Body of pancreas (tissue), 4 donors: ENCODE measurements at regions not wholly inside any gene's neighbourhood (a gene's known extent, or its start where the extent isn't known, plus 50 kb on each side); places are given as distances from the start of the nearest gene placed in this dataset.

Source experiments
- ATAC-seq: fragments of 150-250 bp; one replicate; pipeline ENCODE4 v1.9.1; 2016
- DNase-seq, 4 donors: peaks; one replicate each; pipeline ENCODE4 v3.0.0-alpha.2; 2019
- H3K27ac ChIP-seq, 4 donors: fragments of 200-600 bp; sonication (generic); 1 replicate in 3 of 4; 2 replicates in 1 of 4; pipeline versions ENCODE4 v1.5.1 to v1.6.1; 2016 to 2019; ENCODE audit warnings: mild to moderate bottlenecking in 1 of 4, mixed read lengths in 1 of 4, moderate library complexity in 1 of 4
- H3K27me3 ChIP-seq, 2 donors: fragments of 200-600 bp; sonication (generic); one replicate each; pipeline ENCODE4 v1.6.0; 2016; ENCODE audit warnings: mild to moderate bottlenecking in 1 of 2
- H3K36me3 ChIP-seq, 2 donors: fragments of 200-600 bp; sonication (generic); replicated peaks in 1 of 2; 2 replicates each; pipeline ENCODE4 v1.5.1; 2016; ENCODE audit warnings: low read depth in 2 of 2; ENCODE audit not compliant: insufficient read depth in 1 of 2
- H3K4me1 ChIP-seq: fragments of 200-600 bp; sonication (generic); one replicate; pipeline ENCODE4 v1.6.0; 2016
- H3K4me3 ChIP-seq, 2 donors: fragments of 200-600 bp; sonication (generic); 1 replicate in 1 of 2; 2 replicates in 1 of 2; pipeline ENCODE4 v1.5.1; 2016 to 2019
- H3K9me3 ChIP-seq, 3 donors: fragments of 200-600 bp; sonication (generic); 1 replicate in 2 of 3; 2 replicates in 1 of 3; pipeline ENCODE4 v1.5.1; 2016
- POLR2A ChIP-seq, 3 donors: fragments of 450-650 bp; IDR thresholded peaks; one replicate each; pipeline ENCODE4 v1.6.1; 2016; ENCODE audit warnings: antibody characterized with exemption in 3 of 3, mild to moderate bottlenecking in 2 of 3
- WGBS, 2 donors: methylation state at CpG; one replicate each; pipeline ENCODE4 v1.1.5; 2017; 5-methylcytosine and 5-hydroxymethylcytosine counted together
- intact Hi-C: fragments of 100-400 bp; cut with DNase I; formaldehyde crosslinking; loops from one replicate; pipeline ENCODE4 v1.15.1; 2023
- TF ChIP-seq, protein P1 (sequence below), 7 experiments: fragments of 450-650 bp in 4 of 7; fragments of 200-600 bp in 3 of 7; sonication (generic) in 3 of 7; IDR thresholded peaks; one replicate each; pipeline ENCODE4 v1.5.1; 2016 to 2019; ENCODE audit warnings: antibody characterized with exemption in 7 of 7

GRCh38 chr18:24846138-24846537 lies 385.7 kb downstream of the HRH4 start:
- no peaks in the 10 kb centered on the region for H3K36me3 ChIP-seq
- H3K4me3 ChIP-seq = no peak overlapping the region
- intact Hi-C loops = no loop called here
- ATAC-seq (no peak), DNase-seq (no peak)
- TF ChIP-seq, protein P1, sequence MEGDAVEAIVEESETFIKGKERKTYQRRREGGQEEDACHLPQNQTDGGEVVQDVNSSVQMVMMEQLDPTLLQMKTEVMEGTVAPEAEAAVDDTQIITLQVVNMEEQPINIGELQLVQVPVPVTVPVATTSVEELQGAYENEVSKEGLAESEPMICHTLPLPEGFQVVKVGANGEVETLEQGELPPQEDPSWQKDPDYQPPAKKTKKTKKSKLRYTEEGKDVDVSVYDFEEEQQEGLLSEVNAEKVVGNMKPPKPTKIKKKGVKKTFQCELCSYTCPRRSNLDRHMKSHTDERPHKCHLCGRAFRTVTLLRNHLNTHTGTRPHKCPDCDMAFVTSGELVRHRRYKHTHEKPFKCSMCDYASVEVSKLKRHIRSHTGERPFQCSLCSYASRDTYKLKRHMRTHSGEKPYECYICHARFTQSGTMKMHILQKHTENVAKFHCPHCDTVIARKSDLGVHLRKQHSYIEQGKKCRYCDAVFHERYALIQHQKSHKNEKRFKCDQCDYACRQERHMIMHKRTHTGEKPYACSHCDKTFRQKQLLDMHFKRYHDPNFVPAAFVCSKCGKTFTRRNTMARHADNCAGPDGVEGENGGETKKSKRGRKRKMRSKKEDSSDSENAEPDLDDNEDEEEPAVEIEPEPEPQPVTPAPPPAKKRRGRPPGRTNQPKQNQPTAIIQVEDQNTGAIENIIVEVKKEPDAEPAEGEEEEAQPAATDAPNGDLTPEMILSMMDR (IDR thresholded peaks at IDR 0.05) = no peak
- no peak for TF ChIP-seq POLR2A (IDR thresholded peaks at IDR 0.05)
- H3K9me3 ChIP-seq = no peaks in the 10 kb centered on the region
- no peaks in the 10 kb centered on the region for H3K4me1 ChIP-seq
- H3K27me3 ChIP-seq = no peaks in the 10 kb centered on the region
- 61 to 64% methylated on average over 2 of the region's 2 CpGs for WGBS, 2 donors
- no peak overlapping the region for H3K27ac ChIP-seq

DNA sequence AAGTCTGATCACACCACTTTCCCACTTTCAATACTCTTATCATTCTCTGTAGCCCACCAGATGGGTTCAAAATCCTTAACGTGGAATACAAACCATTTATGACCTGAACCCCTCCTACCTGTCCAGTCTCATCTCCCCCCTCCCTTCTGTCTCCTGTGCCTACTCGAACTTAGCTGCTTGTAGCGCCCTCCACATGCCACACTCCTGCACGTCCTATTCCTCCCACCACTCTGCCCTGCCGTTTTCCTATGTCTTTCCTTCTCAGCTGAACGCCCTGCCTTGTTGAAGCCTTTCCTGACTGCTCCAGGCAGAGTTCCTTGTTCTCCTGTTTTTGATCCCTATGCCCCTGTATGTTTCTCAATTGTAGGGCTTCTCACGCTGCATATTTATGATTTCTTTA lies 390.1 kb downstream of the HRH4 start:
- intact Hi-C loops = no loop called here
- Histone ChIP-seq H3K4me3 (no peak overlapping the region), H3K4me1 (no peaks in the 10 kb centered on the region), H3K9me3 (no peaks in the 10 kb centered on the region), H3K27me3 (no peaks in the 10 kb centered on the region), H3K27ac (no peak overlapping the region), H3K36me3 (no peaks in the 10 kb centered on the region)
- DNase-seq (no peak), ATAC-seq (no peak)
- WGBS, 2 donors = 36 to 47% methylated on average over 7 of the region's 7 CpGs
- TF ChIP-seq, protein P1 (IDR thresholded peaks at IDR 0.05) = no peak
- TF ChIP-seq POLR2A (IDR thresholded peaks at IDR 0.05) = no peak

DNA sequence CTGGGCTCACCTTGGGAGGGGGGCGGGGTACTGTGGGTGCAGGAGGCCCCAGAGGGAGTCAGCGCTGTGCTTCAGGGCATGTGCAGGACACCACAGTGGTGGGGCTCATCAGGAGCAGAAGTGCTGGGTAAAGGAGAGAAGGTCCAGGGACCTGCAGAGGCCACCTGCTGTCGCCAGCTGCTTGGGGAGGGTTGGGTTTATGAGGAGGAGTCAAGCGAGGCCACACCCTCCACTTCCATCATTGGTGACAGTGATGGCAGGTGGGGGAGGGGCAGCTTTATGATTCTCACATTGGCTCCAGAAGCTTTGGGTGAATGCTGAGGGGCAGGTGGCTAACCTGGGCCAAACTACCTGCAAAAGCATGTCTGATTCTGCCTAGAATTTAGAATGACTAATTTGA lies 392.6 kb downstream of the HRH4 start:
- ATAC-seq = no peak
- intact Hi-C loops = no loop called here
- Histone ChIP-seq H3K4me1 (no peaks in the 10 kb centered on the region), H3K9me3 (no peaks in the 10 kb centered on the region), H3K27ac (no peak overlapping the region), H3K36me3 (no peaks in the 10 kb centered on the region), H3K4me3 (no peak overlapping the region), H3K27me3 (no peaks in the 10 kb centered on the region)
- no peak for TF ChIP-seq POLR2A (IDR thresholded peaks at IDR 0.05)
- TF ChIP-seq, protein P1 (IDR thresholded peaks at IDR 0.05) = no peak
- no peak for DNase-seq
- WGBS, 2 donors = 58 to 72% methylated on average over 3 to 4 of the region's 4 CpGs

GRCh38 chr18:24860978-24861680 lies 400.7 kb downstream of the HRH4 start:
- 48 to 52% methylated on average over 10 of the region's 10 CpGs for WGBS, 2 donors
- no peak for DNase-seq
- Histone ChIP-seq H3K4me1 (no peaks in the 10 kb centered on the region), H3K4me3 (no peak overlapping the region), H3K9me3 (no peaks in the 10 kb centered on the region), H3K36me3 (no peaks in the 10 kb centered on the region), H3K27ac (no peak overlapping the region), H3K27me3 (no peaks in the 10 kb centered on the region)
- TF ChIP-seq POLR2A (IDR thresholded peaks at IDR 0.05) = no peak
- TF ChIP-seq, protein P1 (IDR thresholded peaks at IDR 0.05) = no peak
- intact Hi-C loops = no loop called here
- no peak for ATAC-seq

DNA sequence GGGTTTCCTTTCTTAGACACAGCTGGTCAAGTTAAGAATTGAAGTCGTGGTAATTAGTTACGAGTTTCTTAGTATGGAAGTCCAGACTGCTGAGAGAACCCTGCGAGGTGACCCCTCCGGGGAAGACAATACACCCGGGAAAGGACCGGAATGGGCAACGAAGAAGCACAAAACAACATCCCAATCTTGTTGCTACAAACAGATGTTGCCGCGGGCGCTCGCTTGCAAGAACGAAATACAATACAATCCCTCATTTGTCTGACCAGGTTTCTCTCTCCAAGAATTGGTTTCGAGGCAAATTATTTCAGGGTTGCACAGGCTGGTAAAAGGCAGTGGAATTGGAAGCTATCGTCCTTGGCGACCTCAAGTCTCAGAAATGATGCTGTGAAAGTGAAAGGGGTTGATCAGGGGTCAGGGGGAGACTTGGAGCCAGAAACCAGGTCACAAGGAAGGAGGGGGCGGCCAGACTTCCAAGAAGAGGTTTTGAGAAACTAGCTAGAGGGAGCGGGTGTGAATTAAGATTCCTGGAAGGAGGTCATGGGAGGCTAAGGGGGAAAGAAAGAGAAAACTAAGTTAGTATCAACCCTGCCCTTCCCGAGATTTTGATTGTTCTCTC lies 401.9 kb downstream of the HRH4 start:
- Histone ChIP-seq H3K36me3 (no peaks in the 10 kb centered on the region), H3K4me1 (no peaks in the 10 kb centered on the region), H3K27ac (no peak overlapping the region), H3K4me3 (no peak overlapping the region), H3K9me3 (no peaks in the 10 kb centered on the region), H3K27me3 (no peaks in the 10 kb centered on the region)
- ATAC-seq (no peak), DNase-seq (no peak)
- 61 to 65% methylated on average over 18 of the region's 18 CpGs for WGBS, 2 donors
- TF ChIP-seq, protein P1 (IDR thresholded peaks at IDR 0.05) = no peak
- no peak for TF ChIP-seq POLR2A (IDR thresholded peaks at IDR 0.05)
- intact Hi-C loops = no loop called here
